Jurkat, Clone E6-1 (cell line): ENCODE measurements at regions not wholly inside any gene's neighbourhood (a gene's known extent, or its start where the extent isn't known, plus 50 kb on each side); places are given as distances from the start of the nearest gene placed in this dataset.

ENCODE experiments used
- DNase-seq: peaks from one replicate; pipeline ENCODE4 v3.0.0-alpha.2; 2011; ENCODE audit warnings: low read depth, low spot score
- H3K4me3 ChIP-seq: 2 replicates; pipeline ENCODE4 v1.5.1; 2011; ENCODE audit warnings: mild to moderate bottlenecking, low read length, control low read depth, moderate library complexity

DNA sequence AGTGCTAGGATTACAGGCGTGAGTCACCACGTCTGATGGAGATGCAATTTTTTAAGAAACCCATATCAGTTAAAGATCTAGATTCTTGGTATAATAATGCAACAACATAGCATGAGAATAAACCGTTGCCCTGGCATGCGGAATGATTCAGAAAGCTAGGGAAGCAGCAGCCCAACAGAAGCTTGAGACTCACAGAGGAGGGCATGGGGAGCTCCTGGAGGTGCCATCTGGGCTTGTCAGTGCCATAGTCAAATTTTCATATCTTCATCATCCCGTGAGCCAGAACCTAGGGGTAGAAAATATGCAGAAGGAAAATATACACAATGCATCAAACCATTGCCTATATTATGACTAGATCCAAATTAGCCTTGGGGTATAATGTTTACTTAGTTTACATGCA lies 118.7 kb upstream of the ADAMTS16 start:
- DNase-seq, result no peak
- no peak overlapping the region for H3K4me3 ChIP-seq

DNA sequence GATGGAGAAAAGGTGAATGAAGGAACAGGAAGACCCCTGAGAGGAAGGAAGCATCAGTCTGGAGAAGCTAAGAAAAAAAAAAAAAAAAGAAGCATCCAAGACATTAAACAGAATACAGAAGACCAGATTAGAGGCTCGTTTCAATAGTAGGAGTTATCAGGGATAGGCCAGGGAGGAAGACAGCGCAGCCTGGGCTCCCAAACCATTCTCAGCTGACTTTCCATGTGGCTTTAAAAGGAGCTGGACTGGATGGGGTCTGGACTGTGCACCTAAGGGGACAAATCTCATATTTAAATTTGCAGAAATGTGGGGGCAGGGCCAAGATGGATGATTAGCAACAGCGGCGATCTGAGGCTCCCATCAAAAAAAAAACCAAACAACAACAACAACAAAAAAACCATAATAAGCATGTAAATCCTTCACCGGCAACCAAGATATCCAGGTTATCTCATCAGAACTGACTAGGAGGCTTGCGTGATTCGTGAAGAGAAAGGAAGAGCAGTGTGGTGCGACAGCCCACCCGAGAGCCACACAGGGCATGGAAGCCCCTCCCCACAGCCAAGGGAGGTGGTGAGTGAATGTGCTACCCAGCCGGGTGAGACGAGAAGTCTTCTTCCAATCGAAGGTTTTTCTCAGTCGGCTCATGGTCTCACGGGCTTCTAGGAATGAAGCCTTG lies 114.9 kb upstream of the ADAMTS16 start:
- no peak overlapping the region for H3K4me3 ChIP-seq
- DNase-seq, result no peak

DNA sequence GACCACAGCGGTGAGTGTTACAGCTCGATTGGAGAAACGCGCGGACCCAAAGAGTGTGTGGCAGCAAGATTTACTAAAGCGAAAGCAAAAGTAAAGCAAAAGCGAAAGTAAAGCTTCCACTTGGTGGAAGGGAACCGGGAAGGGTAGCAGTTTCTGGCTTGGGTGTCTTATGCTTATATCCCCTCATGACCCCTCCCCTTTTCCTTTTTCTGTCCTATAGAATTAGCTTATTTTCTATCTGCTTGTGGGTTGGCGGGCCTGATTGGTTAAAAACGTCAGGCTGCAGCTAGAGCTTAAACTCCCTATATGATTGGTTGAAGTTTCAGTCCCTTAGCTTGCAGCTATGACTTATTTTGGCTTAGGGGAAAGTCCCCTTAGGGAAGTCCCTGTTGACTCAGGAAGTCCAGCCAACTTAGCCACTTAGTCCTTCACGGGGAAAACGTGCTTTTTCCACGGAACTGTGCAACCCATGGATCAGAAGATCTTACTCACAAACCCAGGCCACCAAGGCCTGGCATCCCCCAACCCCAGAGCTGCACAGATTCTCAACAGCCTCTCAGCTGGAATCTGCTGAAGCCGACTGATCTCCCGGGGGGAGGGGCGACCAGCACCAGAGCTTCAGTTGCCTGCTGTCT lies 114.2 kb upstream of the ADAMTS16 start:
- no peak overlapping the region for H3K4me3 ChIP-seq
- DNase-seq, result peak; percentile 20

DNA sequence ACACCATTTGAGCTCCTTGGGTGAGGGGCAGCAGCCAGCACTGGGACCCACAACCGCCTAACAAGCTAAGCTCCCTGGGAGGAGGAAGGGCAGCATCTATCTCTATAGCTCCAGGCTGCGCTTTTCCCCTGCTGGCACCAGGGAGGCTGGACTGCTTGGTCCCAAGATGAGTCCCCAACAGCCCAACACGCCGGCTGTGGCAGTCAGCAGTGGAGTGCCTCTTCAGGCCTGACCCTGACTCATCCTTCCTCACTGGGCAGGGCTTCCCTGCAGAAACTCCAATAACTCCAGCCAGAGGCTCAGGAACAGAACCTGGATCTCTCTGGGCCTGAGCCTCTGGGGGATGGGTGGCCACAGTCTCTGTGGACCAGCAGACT lies 113.7 kb upstream of the ADAMTS16 start:
- no peak overlapping the region for H3K4me3 ChIP-seq
- no peak for DNase-seq

DNA sequence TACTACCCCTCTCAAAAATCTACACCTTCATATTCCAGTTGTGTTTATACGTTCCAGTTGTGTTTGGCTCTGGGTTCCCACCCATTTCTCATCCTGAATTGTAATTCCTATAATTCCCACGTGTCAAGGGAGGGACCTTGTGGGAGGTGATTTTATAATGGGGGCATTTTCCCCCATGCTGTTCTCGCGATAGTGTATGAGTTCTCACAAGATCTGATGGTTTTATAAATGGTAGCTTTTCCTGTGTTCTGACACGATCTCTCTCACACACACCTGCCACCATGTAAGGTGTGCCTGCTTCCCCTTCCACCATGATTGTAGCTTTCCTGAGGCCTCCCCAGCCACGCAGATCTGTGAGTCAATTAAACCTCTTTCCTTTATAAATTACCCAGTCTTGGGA lies 108.5 kb upstream of the ADAMTS16 start:
- no peak for DNase-seq

DNA sequence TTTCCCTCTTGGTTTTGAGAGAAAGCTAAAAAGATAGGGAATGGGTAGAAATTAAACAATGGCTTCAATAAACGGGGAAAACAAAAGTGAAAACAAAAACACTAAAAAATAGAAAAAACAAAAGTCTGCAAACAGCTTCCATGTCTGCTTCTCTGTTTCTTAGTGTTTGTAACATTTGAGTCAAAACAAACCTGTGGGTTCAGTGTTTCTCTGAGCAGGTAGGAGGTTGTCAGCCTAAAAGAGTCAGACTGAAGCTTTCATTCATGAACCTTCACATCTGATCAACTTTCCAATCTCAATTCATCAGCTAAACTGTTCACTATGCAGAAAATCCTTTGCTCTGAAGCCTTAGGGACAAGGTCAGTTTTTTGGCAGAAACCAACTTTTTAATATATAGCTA lies 102.5 kb upstream of the ADAMTS16 start:
- DNase-seq, result no peak

More for the DNA sequence above, 108.5 kb upstream of the ADAMTS16 start:
- no peak overlapping the region for H3K4me3 ChIP-seq

DNA sequence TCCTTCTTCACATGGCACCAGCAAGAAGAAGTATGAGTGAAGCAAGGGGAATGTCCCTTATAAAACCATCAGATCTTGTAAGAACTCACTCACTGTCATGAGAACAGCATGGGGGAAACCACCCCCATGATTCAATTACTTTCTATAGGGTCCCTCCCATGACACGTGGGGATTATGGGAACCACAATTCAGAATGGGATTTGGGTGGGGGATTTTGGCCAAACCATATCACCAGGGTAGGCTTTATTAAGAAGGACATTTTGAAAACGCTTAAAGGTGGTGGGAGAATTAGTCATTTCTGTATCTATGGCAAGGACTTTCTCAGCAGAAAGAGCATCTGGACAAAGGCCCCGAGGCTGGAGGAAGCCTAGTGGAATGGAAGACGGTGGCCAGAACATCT lies 100.2 kb upstream of the ADAMTS16 start:
- no peak for DNase-seq
- H3K4me3 ChIP-seq, result no peak overlapping the region

More for the DNA sequence above, 102.5 kb upstream of the ADAMTS16 start:
- no peak overlapping the region for H3K4me3 ChIP-seq

DNA sequence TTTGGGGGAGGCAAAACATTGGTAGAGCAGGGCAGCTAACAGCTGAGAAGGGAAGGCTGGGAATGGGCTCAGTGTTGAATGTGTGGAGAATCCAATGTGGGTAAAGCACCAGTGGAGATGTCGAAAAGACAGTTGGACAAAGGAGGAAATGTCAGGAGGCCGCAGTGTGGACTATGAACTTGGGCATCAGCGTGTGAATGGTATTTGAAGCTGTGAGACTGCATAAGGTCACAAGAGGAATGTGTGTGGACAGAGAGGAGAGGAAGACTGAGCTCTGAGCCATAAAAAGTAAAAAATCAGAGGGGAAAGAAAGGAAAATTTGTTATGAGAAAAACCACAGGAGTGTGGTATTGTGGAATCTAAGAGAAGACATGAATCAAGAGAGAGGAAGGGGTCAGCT lies 99.4 kb upstream of the ADAMTS16 start:
- no peak overlapping the region for H3K4me3 ChIP-seq
- no peak for DNase-seq

DNA sequence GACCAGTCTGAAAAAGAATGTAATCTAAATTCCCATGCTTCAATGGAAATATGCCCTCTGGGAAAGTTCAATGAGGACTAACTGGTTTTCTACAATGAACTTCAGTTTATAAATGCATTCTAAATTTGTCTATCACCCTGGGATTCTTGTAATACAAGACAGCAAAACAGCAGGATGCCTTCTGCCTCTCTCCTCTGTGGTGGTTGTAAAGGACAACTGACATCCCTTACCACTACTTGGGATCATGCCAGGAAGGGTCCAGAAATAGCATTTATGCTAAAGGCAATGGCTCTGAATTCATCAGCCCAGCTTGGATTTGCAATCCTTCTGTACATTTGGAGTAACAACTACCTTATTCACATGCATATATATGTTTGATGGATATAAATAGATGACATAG lies 97.3 kb upstream of the ADAMTS16 start:
- no peak for DNase-seq
- no peak overlapping the region for H3K4me3 ChIP-seq

DNA sequence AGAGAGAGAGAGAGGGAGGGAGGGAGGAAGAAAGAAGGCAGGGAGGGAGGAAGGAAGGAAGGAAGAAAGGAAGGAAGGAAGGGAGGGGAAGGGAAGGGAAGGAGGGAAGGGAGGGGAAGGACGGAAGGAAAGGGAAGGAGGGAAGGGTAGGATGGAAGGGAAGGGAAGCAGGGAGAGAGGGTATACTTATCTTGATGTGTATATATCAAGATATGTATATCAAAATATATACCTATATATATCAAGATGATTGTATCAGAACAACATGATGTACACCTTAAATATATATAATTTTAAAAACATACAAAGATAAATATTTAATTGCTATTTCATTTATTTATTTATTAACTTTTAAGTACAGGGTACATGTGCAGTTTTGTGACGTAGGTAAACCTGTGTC lies 96.8 kb upstream of the ADAMTS16 start:
- no peak overlapping the region for H3K4me3 ChIP-seq
- no peak for DNase-seq

DNA sequence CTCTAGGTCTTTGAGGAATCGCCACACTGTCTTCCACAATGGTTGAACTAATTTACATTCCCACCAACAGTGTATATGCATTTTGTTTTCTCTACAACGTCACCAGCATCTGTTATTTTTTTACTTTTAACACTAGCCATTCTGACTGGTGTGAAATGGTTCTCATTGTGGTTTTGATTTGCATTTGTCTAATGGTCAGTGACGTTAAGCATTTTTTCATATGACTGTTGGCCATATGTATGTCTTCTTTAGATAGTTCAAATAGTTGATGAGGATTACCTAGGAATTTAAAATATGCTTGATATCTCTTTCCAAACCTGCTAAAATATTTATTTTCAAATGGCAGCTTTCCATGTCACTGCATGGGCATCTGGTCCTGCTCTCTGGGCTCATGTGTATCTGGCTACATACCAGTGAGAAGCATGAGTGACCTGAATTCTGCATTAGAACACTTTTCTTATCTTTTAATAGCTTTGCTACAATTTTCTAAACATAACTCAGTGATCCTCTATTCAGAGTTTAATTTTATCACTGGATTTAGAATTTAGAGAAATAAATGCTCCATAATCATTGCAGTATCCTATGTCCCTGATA lies 95.8 kb upstream of the ADAMTS16 start:
- H3K4me3 ChIP-seq, result no peak overlapping the region
- no peak for DNase-seq

DNA sequence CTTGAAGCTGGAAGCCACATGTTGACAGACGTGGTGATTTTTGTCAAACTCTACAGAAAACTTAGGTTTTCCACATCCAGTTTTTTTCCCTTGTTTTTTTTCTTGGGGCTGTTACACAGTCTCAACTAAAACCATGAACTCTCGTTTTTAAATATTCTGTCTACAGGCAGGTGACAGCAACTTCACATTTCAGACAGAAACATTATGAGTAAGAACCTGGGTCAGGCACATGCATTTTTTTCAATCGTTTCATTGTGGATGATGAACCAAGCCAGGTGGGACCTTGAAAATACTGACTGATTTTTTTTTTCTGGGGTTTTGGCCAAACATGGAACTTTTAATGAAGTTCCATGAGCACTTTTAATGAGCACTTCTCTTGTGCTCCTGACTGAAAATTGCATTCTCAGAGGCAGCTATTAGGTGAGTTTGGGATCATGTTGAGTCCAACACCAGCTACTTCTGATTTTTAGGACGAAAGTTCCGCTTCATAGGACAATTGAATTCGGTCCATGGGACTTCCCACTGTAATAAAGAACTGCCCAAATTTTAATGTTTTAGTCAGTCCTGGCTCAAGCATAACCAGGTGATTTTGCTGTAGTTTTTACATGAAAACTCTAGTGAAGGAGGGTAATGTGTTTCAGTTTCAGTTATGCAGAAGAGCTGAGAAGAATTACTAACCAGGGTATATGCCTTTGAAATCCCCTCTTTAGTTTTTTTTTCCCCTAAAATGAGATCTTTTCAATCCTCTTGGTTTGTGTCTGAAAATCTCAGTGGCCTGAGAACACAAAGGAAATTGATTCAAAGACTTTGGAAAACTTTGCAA lies 93.2 kb upstream of the ADAMTS16 start:
- H3K4me3 ChIP-seq, result no peak overlapping the region
- DNase-seq, result no peak

DNA sequence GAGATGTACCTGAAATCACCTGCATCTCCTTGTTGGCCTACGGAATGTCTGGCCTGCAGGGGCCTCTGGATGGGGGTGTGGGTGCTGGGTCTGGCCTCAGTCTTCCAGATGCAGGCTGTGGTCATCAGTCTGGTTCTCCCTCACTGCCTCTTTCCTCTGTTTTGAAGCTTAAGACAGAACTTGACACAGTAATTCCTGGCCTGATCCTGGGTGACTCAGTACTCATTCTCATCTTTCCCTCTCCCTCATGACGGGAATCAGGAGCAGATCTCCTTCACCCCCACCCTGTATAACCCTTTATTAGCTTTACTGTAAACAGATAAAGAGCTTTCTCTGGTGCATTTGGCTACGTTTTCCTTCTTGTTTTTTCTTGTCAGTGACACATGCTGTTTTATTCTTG lies 89.3 kb upstream of the ADAMTS16 start:
- no peak overlapping the region for H3K4me3 ChIP-seq
- DNase-seq, result no peak

DNA sequence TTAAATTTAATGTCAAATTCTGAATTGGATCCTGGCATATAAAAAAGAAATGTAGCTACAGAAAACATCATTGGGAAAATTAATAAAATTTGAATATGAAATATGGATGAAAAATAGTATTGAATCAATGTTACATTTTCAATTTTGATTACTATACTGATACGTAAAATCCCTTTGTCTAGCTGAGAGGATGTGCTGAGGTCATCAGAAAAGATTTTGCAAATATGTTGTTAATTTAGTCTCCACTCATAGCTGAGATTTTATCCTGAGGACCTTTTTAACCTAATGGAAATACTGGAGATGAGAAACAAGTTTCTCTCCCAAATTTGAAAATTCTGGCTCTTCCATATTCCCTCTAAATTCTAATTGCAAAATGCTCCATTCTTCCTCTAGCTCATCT lies 84.4 kb upstream of the ADAMTS16 start:
- no peak for DNase-seq
- H3K4me3 ChIP-seq, result no peak overlapping the region

DNA sequence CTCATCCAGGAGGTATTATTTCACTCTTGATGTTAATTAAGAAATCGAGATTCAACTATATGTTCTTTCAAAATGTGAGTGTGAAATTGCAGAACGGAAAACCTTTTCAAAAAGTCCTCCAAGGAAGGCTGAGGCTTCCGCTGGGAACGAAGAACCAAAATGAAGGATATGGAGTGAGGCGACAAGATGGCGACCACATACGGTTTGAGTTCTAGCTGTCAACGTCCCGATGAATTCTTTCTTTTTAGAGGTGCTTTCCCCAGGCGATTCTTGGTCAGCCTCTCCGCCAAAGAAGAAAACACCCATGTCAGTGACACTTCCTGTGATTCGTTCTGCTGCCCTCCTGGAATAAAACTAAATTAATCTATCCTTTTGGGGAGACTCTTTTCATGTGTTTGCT lies 78.3 kb upstream of the ADAMTS16 start:
- no peak for DNase-seq
- no peak overlapping the region for H3K4me3 ChIP-seq

DNA sequence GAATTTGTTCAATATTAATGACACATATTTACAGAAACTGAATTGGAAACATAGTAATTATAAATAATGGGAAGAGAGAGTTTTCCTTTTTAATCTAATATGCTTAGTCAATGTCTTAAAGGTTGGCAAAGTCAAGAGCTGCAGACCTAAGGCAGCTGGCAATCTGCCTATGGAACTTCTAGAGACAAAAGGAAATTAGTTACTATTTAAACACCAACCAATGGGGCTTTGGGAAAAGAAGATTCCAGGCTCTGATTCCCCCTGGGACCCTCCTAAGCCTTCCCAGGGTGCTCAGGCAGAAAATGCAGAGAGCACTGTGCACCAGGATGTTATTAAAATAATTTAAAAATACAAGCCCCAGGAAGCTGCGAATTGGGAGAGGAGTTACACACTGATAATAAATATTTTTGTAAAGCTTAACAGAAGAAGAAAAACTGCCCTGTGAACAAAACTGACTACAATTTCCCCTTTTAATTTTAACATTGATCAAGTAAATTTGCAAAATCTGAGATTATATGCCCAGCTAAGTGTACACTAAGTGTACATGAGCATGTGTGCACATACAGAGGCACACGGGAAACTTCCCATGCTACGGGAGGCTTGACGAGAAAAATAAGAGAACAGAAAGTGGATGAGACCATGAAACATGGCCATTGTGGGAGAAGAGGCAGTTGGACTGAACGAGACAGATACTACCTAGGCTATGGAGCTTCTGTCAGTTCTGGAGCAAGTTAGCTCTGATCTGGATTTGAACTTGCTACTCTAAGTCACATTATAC lies 77.4 kb upstream of the ADAMTS16 start:
- no peak overlapping the region for H3K4me3 ChIP-seq
- no peak for DNase-seq

DNA sequence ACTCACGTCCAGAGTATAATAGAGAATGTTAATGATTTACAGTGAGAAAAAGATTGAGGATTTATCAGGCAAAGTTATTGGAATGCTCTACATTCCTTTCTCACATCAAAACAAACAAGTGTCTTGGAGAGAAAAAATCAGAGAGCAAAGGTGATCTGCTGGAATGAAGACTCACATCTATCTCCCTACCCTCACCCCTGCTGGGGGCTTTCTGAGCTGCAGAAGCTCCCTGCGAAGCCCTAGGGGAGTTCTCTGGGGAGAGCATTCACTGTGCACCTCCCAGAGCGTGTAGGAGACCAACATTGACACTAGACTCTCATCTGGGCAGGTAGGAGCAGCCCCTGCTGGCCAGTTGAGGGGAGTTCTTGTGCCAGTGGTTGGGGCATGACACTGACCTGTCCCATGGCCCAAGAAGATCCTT lies 76.6 kb upstream of the ADAMTS16 start:
- no peak for DNase-seq
- no peak overlapping the region for H3K4me3 ChIP-seq

DNA sequence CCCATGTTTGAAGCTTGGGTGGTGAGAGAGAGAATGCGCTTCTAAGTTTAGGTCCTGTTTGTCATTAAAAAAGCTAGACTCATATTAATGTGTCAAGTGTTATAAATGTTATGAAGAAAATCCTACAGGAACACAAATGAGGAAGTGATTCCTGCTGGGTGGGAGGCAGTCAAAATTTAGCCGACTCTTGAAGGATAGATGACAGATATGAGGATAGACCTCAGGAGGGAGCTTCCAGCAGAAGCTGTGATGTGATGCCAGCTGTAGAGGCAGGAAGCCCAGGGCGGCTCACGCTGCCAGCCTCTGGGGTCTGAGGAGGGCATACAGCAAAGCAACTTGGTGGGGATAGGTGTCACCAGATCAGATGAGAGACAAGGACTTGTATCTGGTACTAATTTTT lies 74.7 kb upstream of the ADAMTS16 start:
- no peak for DNase-seq
- no peak overlapping the region for H3K4me3 ChIP-seq
